HG03045 (cell line): ENCODE measurements at regions not wholly inside any gene's neighbourhood (a gene's known extent, or its start where the extent isn't known, plus 50 kb on each side); places are given as distances from the start of the nearest gene placed in this dataset.

Source experiments
- ATAC-seq: cut with Tn5 transposase; IDR thresholded peaks from one replicate; pipeline ENCODE4 v1.9.1; 2021; ENCODE audit warnings: mild to moderate bottlenecking, moderate library complexity; ENCODE audit not compliant: unreplicated experiment

- no peak for ATAC-seq
Measured at GRCh38 chr2:129721236-129721635, 258.2 kb upstream of the RAB6C start.

GRCh38 chr2:129721846-129722245 lies 257.6 kb upstream of the RAB6C start:
- ATAC-seq = no peak

GRCh38 chr2:129722306-129723019 lies 257.0 kb upstream of the RAB6C start:
- no peak for ATAC-seq

GRCh38 chr2:129723277-129724020 lies 256.0 kb upstream of the RAB6C start:
- ATAC-seq = no peak

- no peak for ATAC-seq
Measured at GRCh38 chr2:129724021-129724757, 255.3 kb upstream of the RAB6C start.

GRCh38 chr2:129726216-129726615 lies 253.2 kb upstream of the RAB6C start:
- no peak for ATAC-seq

- ATAC-seq = no peak
Measured at GRCh38 chr2:129727286-129727685, 252.2 kb upstream of the RAB6C start.

- no peak for ATAC-seq
Measured at GRCh38 chr2:129728035-129728972, 251.2 kb upstream of the RAB6C start.

GRCh38 chr2:129729011-129729410 lies 250.5 kb upstream of the RAB6C start:
- ATAC-seq = no peak

GRCh38 chr2:129729646-129730045 lies 249.8 kb upstream of the RAB6C start:
- ATAC-seq = no peak

GRCh38 chr2:129730979-129731378 lies 248.5 kb upstream of the RAB6C start:
- ATAC-seq = no peak

GRCh38 chr2:129731907-129732629 lies 247.4 kb upstream of the RAB6C start:
- no peak for ATAC-seq

- ATAC-seq = no peak
Measured at GRCh38 chr2:129732630-129733026, 246.8 kb upstream of the RAB6C start.

GRCh38 chr2:129733041-129733440 lies 246.4 kb upstream of the RAB6C start:
- ATAC-seq = no peak

- no peak for ATAC-seq
Measured at GRCh38 chr2:129733579-129733978, 245.9 kb upstream of the RAB6C start.

GRCh38 chr2:129734343-129735034 lies 245.0 kb upstream of the RAB6C start:
- no peak for ATAC-seq

- ATAC-seq = no peak
Measured at GRCh38 chr2:129735576-129735975, 243.9 kb upstream of the RAB6C start.

GRCh38 chr2:129737660-129738527 lies 241.6 kb upstream of the RAB6C start:
- ATAC-seq = no peak
